ELR (cell line): ENCODE measurements at regions not wholly inside any gene's neighbourhood (a gene's known extent, or its start where the extent isn't known, plus 50 kb on each side); places are given as distances from the start of the nearest gene placed in this dataset.
"Not testable (repeated sequence)": the region's sequence is repeated elsewhere in the genome, so short reads cannot be mapped to it uniquely, and the experiment has no call there.

ENCODE experiments used
- DNase-seq: peaks from one replicate; pipeline ENCODE4 v3.0.0-alpha.2; 2015; ENCODE audit warnings: low read depth

- not testable (repeated sequence) for DNase-seq
Measured at GRCh38 chr20:25864963-25865714, 168.5 kb upstream of the ZNF337 start.

GRCh38 chr20:25864326-25864962 lies 167.8 kb upstream of the ZNF337 start:
- DNase-seq = no peak

GRCh38 chr20:25863536-25864325 lies 167.1 kb upstream of the ZNF337 start:
- DNase-seq = peak; percentile 45

- peak; percentile 82 for DNase-seq
Measured at GRCh38 chr20:25862967-25863530, 166.4 kb upstream of the ZNF337 start.

- no peak for DNase-seq
Measured at GRCh38 chr20:25860531-25861150, 164.0 kb upstream of the ZNF337 start.

- DNase-seq = peak; percentile 71
Measured at GRCh38 chr20:25859649-25860530, 163.2 kb upstream of the ZNF337 start.

- no peak for DNase-seq
Measured at GRCh38 chr20:25858495-25859425, 162.1 kb upstream of the ZNF337 start.

GRCh38 chr20:25857091-25857788 lies 160.6 kb upstream of the ZNF337 start:
- not testable (repeated sequence) for DNase-seq

- DNase-seq = no peak
Measured at GRCh38 chr20:25856256-25856884, 159.7 kb upstream of the ZNF337 start.

GRCh38 chr20:25855451-25856156 lies 159.0 kb upstream of the ZNF337 start:
- DNase-seq = not testable (repeated sequence)

- DNase-seq = not testable (repeated sequence)
Measured at GRCh38 chr20:25854666-25855065, 158.0 kb upstream of the ZNF337 start.

GRCh38 chr20:25853718-25854388 lies 157.2 kb upstream of the ZNF337 start:
- DNase-seq = peak; percentile 84

GRCh38 chr20:25852968-25853717 lies 156.5 kb upstream of the ZNF337 start:
- not testable (repeated sequence) for DNase-seq

GRCh38 chr20:25850133-25850532 lies 153.5 kb upstream of the ZNF337 start:
- DNase-seq = not testable (repeated sequence)

- no peak for DNase-seq
Measured at GRCh38 chr20:25848222-25848621, 151.6 kb upstream of the ZNF337 start.

GRCh38 chr20:25844640-25845039 lies 148.0 kb upstream of the ZNF337 start:
- DNase-seq = not testable (repeated sequence)

GRCh38 chr20:25813511-25813910 lies 116.9 kb upstream of the ZNF337 start:
- DNase-seq = not testable (repeated sequence)
